GM12873 (cell line): ENCODE measurements at regions not wholly inside any gene's neighbourhood (a gene's known extent, or its start where the extent isn't known, plus 50 kb on each side); places are given as distances from the start of the nearest gene placed in this dataset.

Experiments
- TF ChIP-seq, protein P1 (sequence below): IDR thresholded peaks from 2 replicates; pipeline ENCODE4 v1.5.1; 2012; ENCODE audit warnings: low read depth, mild to moderate bottlenecking, moderate library complexity, low read length, control low read depth; ENCODE audit not compliant: insufficient read depth; ENCODE audit errors: missing control alignments

DNA sequence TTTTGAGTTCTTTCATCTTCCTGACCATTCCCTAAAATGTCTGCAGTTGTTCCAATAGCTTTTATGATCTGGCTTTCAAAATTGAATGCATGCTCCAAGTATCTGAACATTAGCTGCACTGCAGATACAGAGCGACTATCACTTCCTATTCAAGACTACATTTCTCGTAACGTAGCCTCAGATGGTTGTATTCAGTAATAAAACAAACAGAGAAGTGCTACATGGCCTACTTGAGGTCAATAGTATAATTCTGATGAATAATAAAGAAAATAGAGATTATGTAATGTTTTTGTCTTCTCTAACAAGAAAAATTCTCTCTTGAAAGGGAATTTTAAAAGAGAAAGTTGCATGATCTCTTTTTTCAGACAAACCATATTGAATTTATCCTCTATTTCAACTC, 333.9 kb upstream of the IRAK1BP1 start:
- TF ChIP-seq, protein P1, sequence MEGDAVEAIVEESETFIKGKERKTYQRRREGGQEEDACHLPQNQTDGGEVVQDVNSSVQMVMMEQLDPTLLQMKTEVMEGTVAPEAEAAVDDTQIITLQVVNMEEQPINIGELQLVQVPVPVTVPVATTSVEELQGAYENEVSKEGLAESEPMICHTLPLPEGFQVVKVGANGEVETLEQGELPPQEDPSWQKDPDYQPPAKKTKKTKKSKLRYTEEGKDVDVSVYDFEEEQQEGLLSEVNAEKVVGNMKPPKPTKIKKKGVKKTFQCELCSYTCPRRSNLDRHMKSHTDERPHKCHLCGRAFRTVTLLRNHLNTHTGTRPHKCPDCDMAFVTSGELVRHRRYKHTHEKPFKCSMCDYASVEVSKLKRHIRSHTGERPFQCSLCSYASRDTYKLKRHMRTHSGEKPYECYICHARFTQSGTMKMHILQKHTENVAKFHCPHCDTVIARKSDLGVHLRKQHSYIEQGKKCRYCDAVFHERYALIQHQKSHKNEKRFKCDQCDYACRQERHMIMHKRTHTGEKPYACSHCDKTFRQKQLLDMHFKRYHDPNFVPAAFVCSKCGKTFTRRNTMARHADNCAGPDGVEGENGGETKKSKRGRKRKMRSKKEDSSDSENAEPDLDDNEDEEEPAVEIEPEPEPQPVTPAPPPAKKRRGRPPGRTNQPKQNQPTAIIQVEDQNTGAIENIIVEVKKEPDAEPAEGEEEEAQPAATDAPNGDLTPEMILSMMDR: no peak

DNA sequence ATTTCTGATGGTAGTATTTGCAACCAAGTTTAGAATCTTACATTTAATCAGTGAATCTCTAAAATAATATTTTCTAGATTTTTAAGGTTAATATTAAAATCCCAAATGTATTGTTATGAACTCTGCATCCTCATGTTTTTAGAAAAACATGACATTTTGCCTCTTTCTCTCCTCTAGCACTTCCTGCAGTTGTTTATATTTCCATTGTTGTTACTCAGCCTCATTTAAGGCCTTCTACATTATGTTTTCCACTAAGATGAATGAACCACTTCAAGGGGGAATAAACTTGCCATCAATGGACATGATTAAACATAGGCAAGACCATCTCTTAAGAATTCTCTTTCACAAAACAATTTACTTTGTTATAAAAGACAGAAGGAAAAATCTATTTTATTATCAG, 333.5 kb upstream of the IRAK1BP1 start:
- TF ChIP-seq, protein P1: no peak

DNA sequence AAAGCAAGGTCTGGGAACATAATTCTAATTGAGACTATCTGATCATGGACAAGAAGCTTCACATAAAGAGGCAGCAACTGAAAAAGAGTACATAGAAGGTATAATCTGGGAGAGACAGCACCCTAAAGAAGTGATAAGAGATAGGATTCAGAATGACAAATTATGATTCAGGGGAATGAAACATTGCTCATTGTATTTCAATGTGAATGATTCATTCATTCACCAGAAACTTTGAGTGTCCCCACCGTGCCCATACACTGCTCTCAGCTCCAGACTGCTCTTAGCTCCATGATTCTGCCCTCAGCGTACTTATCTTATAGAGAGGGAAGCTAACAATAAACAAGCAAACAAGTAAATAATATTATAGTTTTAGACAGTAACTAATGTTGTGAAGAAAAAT, 329.3 kb upstream of the IRAK1BP1 start:
- TF ChIP-seq, protein P1: no peak

DNA sequence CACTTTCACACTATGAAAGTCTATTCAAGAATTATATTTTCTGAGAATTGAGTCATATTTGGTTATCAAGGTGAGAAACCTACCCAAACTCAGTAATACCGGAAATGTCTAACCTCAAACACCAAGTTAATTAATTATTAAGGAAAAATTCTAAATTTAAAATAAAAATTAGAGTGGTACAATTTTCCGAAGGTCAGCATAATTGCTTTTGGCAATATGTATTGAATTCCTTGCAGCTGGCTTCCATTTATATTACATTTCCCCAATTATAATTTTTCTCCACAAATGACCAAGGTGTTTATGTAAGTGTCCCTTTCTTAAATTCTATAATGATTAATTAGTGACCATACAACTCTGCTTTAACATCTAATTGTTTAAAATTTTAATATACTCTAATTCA, 316.0 kb upstream of the IRAK1BP1 start:
- TF ChIP-seq, protein P1: no peak

DNA sequence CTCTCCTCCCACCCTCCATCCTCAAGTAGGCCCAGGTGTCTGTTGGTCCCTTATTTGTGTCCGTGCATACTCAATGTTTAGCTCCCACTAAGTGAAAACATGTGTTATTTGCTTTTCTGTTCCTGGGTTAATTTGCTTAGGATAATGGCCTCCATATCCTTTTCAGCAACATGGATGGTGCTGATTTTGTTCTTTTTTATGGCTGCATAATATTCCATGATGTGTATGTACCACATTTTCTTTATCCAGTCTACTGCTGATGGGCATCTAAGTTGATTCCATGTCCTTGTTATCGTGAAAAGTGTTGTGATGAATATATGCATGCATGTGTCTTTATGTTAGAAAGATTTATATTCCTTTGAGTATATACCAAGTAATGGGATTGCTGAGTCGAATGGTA, 314.9 kb upstream of the IRAK1BP1 start:
- TF ChIP-seq, protein P1: no peak

DNA sequence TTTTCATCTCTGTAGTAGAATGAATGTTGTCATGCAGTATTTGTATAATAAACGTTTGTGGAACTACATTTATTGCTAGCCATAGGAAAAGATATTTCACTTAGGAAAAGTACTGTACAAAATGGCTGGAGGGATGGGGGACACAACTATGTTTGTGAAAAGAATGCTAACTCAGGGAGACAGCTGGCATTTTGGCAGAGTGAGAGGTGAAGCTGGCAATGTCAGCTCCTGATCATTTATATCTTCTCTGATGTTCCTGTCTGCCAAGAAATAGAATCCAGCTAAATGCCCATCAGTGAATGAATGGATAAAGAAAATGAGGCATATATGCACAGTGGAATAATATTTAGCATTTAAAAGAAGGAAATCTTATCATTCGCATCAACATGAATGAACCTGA, 313.0 kb upstream of the IRAK1BP1 start:
- TF ChIP-seq, protein P1: no peak

DNA sequence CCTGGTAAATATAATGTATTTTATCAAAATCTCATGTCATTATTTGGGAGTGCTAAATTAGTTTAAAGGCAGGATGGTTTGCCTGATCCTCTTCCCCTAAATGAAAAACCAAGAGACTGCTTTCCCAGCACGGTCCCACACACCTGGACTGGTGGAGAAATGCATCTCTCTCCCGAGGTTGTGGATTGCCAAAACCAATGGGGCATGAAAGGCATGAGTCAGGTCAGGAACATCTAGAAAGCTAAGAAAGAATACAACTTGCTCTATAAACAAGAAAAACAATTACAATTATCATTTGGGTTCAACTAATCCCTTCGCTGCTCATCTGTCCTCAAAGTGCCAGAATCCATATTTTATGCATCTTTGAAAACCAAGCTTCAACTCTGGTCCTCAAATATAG, 308.3 kb upstream of the IRAK1BP1 start:
- TF ChIP-seq, protein P1: no peak

DNA sequence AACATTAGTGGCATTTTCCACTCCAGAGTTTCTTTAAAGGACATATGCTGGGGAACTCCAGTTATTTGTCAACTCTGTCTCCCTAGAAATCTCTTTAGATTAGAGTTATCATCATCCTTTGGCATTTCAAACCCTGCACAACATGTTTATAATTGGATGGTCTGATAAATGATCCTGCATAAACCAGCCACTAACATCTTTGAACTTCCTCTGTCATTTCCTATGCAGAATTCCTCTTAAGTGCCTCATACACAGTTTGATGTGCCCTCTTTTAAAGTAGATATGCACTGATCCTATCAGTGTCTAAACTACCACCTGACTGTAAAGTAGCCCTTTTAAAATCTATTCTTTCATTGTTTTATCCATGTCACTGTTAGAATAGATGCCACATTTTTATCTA, 306.3 kb upstream of the IRAK1BP1 start:
- TF ChIP-seq, protein P1: no peak
